ENCODE measurements at regions not wholly inside any gene's neighbourhood (a gene's known extent, or its start where the extent isn't known, plus 50 kb on each side); places are given as distances from the start of the nearest gene placed in this dataset.
A peak's percentile ranks its signal among the peaks of the same experiment; 100 is the strongest.
"Not testable (repeated sequence)": the region's sequence is repeated elsewhere in the genome, so short reads cannot be mapped to it uniquely, and the experiment has no call there.

GRCh38 chr18:38642711-38643110, 1077.1 kb upstream of the CELF4 start:
- DNase-seq (ENCODE audit: low read depth, low spot score) = no peak

GRCh38 chr18:38639700-38640099, 1074.1 kb upstream of the CELF4 start:
- not testable (repeated sequence) for DNase-seq (ENCODE audit: low read depth, low spot score)

- DNase-seq (ENCODE audit: low read depth, low spot score) = peak; percentile 9
Observed at GRCh38 chr18:38635709-38636430, 1070.3 kb upstream of the CELF4 start.

GRCh38 chr18:38634117-38634516, 1068.5 kb upstream of the CELF4 start:
- DNase-seq (ENCODE audit: low read depth, low spot score) = no peak

GRCh38 chr18:38633333-38633732, 1067.7 kb upstream of the CELF4 start:
- no peak for DNase-seq (ENCODE audit: low read depth, low spot score)

- no peak for DNase-seq (ENCODE audit: low read depth, low spot score)
Observed at GRCh38 chr18:38619129-38619528, 1053.5 kb upstream of the CELF4 start.

- DNase-seq (ENCODE audit: low read depth, low spot score) = no peak
Observed at GRCh38 chr18:38616306-38616705, 1050.7 kb upstream of the CELF4 start.

- DNase-seq (ENCODE audit: low read depth, low spot score) = no peak
Observed at GRCh38 chr18:38612904-38613303, 1047.3 kb upstream of the CELF4 start.

GRCh38 chr18:38611036-38611964, 1045.7 kb upstream of the CELF4 start:
- no peak for DNase-seq (ENCODE audit: low read depth, low spot score)

- DNase-seq (ENCODE audit: low read depth, low spot score) = no peak
Observed at GRCh38 chr18:38606841-38607240, 1041.2 kb upstream of the CELF4 start.

GRCh38 chr18:38602341-38602740, 1036.7 kb upstream of the CELF4 start:
- no peak for DNase-seq (ENCODE audit: low read depth, low spot score)

- DNase-seq (ENCODE audit: low read depth, low spot score) = no peak
Observed at GRCh38 chr18:38587571-38587970, 1022.0 kb upstream of the CELF4 start.

GRCh38 chr18:38586327-38586726, 1020.7 kb upstream of the CELF4 start:
- DNase-seq (ENCODE audit: low read depth, low spot score) = no peak

- no peak for DNase-seq (ENCODE audit: low read depth, low spot score)
Observed at GRCh38 chr18:38579764-38580163, 1014.2 kb upstream of the CELF4 start.

GRCh38 chr18:38576916-38577315, 1011.3 kb upstream of the CELF4 start:
- no peak for DNase-seq (ENCODE audit: low read depth, low spot score)

GRCh38 chr18:38576349-38576748, 1010.8 kb upstream of the CELF4 start:
- DNase-seq (ENCODE audit: low read depth, low spot score) = no peak

GRCh38 chr18:38575648-38576047, 1010.0 kb upstream of the CELF4 start:
- DNase-seq (ENCODE audit: low read depth, low spot score) = no peak

GRCh38 chr18:38575023-38575422, 1009.4 kb upstream of the CELF4 start:
- no peak for DNase-seq (ENCODE audit: low read depth, low spot score)

GRCh38 chr18:38572554-38573111, 1007.0 kb upstream of the CELF4 start:
- DNase-seq (ENCODE audit: low read depth, low spot score) = no peak

GRCh38 chr18:38571651-38572050, 1006.1 kb upstream of the CELF4 start:
- DNase-seq (ENCODE audit: low read depth, low spot score) = no peak

GRCh38 chr18:38565513-38565912, 999.9 kb upstream of the CELF4 start:
- no peak for DNase-seq (ENCODE audit: low read depth, low spot score)

GRCh38 chr18:38563396-38563980, 997.9 kb upstream of the CELF4 start:
- DNase-seq (ENCODE audit: low read depth, low spot score) = no peak

Measured in iPS DF 19.7 (cell line).